HG03039 (cell line): ENCODE measurements at regions not wholly inside any gene's neighbourhood (a gene's known extent, or its start where the extent isn't known, plus 50 kb on each side); places are given as distances from the start of the nearest gene placed in this dataset.
"Not testable (repeated sequence)": the region's sequence is repeated elsewhere in the genome, so short reads cannot be mapped to it uniquely, and the experiment has no call there.

Experiments used
- ATAC-seq: cut with Tn5 transposase; IDR thresholded peaks from one replicate; pipeline ENCODE4 v1.9.1; 2021; ENCODE audit warnings: mild to moderate bottlenecking, moderate library complexity; ENCODE audit not compliant: unreplicated experiment

DNA sequence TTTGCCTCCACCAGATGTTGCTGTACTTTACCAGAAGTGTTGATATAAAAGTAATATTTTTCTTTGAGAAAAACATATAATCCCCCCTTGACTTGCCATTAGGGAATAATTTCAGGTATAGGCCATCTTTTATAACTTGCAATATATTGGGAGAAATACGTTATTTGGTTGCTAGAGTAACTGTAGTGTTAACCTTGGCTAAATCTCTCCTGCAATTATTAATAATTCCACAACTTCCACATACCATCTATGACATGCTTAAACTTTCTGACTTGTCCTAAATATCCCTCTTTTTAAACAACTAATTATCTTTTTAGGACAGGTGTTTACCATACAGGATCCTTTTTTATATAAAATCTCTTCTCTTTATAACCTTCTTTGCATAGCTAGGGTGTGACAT is 1048.2 kb downstream of the SLC16A7 start:
- no peak for ATAC-seq

DNA sequence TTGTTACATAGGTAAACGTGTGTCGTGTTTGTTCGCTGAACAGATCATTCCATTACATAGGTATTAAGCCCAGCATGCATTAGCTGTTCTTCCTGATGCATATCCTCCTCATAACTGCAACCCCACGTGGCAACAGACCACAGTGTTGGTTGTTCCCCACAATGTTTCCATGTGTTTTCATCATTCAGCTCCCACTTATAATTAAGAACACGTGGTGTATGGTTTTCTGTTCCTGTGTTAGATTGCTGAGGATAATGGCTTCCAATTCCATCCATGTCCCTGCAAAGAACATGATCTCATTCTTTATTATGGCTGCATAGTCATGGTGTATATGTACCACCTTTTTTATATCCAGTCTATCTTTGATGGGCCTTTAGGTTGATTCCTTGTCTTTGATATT is 1071.1 kb downstream of the SLC16A7 start:
- ATAC-seq: no peak

DNA sequence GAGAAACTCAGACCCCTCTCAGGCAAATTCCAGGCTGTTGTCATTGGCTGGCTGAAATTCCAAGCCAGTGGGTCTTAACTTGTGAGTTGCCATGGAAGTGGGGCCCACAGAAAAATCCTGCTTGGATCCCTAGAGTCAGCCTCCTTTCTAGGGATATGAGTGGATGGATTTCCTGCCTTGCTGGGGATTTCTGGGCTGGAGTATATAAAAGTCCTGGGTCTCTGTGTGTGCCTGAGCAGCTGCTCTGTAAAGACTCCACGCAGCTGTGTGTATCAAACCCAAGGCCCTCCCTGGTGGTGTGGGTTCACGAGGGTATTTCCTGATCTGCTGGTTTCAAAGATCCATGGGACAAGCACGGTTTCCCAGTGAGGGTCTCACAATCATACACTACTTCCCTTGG is 1077.1 kb downstream of the SLC16A7 start:
- no peak for ATAC-seq

DNA sequence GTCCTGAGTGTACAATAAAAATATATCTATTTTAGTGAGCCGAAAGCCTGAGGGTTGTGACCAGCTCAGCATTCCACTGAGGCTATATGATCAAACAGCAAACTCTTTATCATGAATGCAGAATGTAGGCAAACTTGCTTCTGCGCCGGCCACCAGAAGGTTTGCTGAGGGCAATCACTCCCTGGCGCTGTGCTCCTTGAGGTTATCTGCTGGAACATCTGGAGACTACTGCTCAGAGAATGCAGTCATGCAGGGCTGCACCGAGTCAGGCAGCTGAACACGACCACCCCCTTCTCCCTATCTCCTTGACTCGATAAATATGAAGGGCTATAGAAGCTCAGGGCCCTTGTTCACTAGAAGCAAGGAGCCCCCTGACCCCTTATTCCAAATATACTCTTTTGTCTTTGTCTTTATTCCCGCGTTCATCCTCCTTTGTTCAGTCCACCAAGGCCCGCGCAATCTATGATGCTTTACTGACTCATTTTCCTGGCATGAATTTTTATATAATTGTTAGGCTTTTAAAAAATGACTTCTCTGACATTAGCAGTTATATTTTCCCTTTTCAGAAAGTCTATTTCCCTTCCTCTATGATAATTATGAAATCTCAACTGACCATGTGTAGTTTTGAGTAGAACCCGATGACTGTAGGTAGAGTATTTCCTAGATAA is 1089.3 kb downstream of the SLC16A7 start:
- ATAC-seq: no peak

DNA sequence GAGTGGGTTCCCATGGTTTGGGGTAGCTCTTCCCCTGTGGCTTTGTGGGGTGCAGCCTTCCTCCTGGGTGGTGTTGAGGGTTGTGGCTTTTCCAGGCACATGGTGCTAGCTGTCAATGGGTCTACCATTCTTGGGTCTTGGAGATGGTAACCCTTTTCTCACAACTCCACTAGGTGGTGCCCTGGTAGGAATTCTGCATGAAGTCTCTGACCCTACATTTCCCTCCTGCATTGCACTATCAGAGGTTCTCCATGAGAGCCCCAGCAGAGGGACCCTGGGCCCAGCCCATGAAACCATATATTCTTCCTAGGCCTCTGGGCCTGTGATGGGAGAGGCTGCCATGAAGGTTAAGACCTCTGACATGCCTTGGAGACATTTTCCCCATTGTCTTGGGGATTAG is 1093.3 kb downstream of the SLC16A7 start:
- ATAC-seq: no peak

- no peak for ATAC-seq
Measured at GRCh38 chr12:60693019-60693626, 1097.3 kb downstream of the SLC16A7 start.

DNA sequence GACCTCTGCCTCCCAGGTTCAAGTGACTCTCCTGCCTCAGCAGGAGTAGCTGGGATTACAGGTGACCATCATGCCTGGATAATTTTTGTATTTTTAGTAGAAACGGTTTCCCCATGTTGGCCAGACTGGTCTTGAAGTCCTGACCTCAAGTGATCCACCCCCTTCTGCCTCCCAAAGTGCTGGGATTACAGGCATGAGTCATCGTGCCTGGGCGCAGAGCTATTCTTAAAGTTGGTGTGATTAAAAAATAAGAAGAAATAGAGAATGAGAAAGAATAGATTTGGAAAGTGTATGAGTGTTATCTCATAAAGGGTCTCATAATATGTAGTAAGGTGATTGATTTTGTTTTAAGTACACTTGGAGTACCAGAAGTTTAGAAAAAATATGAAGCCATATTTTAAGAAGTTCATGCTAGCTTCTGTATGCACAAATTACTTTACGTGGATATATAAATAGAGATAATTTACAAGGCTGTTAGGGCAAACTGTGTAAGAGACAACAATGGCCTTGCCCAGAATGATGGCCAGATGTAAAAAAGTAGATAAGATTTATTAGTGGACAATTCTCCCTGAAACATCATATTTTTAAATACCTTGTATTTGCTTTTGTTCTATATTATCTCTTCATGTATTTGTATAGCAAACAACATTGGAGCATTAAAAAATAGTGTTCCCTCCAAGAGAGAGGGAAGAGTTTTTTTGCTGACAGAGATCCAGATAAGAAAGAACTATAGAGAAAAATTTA is 1108.5 kb downstream of the SLC16A7 start:
- ATAC-seq: no peak

DNA sequence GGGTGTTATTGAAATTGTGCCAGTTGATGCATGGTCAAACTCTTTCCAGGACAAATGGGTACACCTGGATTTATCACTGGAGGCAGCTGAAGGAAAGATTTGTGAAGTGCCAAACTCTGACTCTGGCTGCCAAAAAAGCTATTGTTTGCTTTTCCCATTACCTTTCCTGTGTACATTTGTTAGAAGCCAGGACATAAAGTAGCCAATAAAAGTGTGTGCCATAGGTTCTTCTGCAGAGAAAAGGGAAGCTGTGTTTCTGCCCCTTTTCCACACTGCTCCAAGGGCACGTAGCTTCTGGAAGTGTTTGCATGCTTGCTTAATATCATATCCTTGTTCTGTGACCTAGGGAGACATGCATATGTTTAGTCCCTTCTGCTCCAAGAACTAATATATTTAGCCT is 1114.4 kb downstream of the SLC16A7 start:
- no peak for ATAC-seq

DNA sequence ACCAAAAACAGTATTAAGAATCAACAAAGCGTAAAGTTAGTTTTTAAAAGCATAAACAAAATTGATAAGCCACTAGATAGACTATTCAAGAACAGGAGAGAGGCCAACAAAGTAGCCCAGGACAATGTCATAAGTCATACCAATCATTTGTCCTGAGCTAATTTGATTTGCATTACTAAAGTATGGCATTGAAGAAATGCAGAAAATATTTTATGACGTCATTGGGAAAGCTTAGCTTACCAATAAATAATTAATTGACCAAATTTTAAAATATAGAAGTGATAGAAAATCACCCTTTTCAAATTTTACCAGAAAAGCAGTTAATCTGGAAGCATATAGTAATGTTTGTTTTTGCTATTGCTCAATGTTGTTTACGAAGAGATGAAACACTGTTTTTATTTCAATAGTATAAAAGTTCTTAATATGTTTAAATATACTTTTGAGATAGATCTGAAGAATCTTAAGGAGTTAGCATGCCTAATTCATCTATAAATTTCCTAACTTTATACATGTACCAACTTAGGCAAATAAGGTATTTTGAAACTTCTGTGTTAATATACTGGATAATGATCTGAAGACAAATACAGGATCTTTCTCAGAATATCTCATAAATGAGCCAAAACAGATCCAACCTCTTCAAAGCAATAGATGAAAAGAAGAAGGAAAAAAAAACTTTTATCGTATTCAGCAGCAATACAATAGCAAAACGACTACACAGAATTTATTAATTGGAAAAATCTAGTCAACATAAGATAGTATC is 1118.5 kb downstream of the SLC16A7 start:
- ATAC-seq: no peak

- ATAC-seq: no peak
Measured at GRCh38 chr12:60724475-60724874, 1128.6 kb downstream of the SLC16A7 start.

DNA sequence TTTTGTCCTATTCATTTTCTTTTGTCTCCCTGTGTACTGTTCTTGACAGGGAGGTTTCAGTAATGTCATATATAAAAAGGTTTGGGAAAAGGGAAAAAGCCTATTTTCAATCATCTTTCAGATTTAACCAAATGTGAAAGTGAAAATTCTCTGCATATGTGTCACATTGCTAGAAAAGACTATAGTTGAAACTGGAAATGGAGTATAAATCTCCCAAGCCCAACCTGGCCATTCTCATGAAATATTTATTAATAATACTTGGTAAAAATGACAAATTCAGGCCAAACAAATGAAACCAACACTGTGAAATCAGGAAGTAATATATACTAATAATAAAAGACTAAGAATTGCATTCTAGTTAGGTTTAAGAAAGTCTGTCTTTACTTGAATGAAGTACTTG is 1129.2 kb downstream of the SLC16A7 start:
- ATAC-seq: no peak

- no peak for ATAC-seq
Measured at GRCh38 chr12:60752589-60752988, 1156.8 kb downstream of the SLC16A7 start.

DNA sequence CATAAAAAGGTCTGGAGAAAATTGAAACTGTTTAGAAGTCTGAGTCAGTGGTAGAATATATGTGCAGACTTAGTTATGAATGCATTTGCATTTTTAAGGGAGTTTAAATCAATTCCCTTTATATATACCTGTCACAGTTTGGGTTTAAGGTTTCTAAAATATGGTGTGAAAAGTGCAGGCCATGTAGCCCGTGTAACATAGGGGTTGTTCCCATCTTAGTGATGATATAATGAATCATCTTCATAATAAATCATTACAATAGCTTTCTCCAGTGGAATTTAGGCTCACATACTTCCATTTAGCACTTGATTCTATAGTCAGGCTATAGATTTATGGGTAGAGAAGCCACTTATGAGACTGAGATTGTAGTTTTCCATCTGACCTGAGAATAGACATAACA is 1162.4 kb downstream of the SLC16A7 start:
- no peak for ATAC-seq

GRCh38 chr12:60760965-60761364 is 1165.1 kb downstream of the SLC16A7 start:
- no peak for ATAC-seq

DNA sequence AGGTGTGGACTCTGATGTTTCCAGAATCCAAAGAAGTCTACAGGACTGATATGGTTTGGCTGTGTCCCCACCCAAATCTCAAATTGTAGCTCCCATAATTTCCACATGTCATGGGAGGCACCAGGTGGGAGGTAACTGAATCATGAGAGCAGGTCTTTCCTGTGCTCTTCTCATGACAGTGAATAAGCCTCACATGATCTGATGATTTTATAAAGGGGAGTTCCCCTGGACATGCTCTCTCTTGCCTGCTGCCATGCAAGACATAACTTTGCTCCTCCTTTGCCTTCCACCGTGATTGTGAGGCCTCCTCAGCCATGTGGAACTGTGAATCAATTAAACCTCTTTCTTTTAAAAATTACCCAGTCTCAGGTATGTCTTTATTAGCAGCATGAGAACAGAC is 1205.3 kb downstream of the SLC16A7 start:
- not testable (repeated sequence) for ATAC-seq

GRCh38 chr12:60803147-60803546 is 1207.3 kb downstream of the SLC16A7 start:
- no peak for ATAC-seq

DNA sequence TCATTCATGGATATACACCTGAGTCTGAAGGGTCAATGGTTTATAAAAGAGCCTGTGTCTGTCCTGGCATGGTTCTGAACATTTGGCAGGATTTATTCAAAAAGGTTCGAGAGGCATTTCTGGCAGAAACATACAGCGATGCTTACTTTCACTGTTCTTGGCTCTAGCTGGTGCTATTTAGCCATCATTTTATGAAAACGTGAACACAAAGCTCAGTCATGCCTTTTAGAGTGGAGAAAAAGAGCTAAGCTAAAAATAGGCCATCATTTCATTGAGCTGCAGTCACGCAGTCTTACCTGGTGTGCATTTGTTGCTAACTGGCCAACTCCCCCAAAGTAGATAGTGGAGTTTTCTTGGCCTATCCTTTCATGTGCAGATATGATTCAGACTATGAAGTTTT is 1209.5 kb downstream of the SLC16A7 start:
- ATAC-seq: no peak

DNA sequence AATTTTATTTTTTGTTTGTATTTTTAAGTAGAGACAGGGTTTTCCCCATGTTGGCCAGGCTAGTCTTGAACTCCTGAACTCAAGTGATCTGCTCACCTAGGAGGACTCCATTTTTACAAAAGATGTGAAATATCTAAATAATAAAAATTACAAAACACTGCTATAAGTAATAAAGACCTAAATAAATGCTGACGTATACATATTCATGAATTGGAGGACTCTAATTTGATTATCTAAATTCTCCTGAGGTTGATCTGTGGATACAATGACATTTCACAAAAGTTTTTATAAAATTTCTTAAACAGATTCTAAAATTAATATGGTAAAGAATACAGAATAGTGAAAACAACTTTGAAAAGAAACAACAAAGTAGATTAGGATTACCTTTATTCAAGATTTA is 1224.0 kb downstream of the SLC16A7 start:
- no peak for ATAC-seq

DNA sequence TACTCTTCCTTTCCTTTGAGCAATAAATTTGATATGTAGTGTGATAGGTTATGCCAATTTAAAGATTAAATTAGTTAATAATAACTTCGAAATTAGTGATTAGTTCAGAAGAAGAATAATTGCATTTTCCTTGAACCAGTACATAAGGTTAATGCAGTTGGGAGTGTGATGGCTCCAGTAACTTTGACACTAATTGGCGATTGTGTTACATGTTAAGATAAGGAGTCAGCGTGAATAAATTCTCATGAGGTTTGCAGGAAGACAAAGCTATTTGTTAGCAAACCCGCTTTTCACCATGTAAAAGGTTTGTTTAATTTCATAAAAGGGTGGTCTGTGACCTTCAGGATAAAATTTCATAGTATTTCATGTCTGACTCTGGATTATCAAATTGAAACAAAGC is 1226.8 kb downstream of the SLC16A7 start:
- no peak for ATAC-seq

- ATAC-seq: no peak
Measured at GRCh38 chr12:60830381-60830780, 1234.6 kb downstream of the SLC16A7 start.

DNA sequence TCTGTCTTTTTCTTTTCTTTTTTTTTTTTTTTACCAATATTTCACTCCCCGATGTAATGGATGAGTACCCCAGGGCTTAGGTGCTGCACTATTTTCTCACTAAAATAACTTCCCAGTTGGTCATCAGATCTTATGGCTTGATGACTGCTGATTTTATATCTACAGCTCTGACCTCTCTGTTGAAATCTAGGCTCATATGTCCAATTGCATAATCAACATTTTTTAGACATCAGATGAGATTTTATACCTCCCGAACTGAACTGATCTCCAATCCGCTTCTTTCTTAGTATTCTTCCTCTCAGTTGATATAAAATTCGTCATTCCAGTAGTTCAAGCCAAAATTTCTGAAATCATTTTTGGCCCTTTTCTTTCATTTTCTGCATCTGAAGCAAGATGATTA is 1236.5 kb downstream of the SLC16A7 start:
- ATAC-seq: no peak

DNA sequence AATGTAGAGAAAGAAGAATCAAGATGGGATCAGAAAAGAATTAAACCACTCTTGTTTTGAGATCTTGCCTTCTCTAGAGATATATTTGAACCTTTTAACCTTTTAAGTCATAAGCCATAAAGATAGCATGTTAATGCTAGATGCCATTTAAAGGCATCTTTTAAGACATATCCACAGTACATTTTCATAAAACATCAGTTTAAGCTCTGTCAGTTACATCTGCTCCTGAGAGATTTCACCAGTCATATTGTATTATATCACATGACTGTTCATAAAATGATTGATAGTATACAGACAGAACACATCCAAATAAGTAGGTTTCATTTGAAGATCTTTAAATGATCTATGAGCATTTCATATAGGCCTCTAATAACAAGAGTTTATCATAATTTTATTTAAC is 1238.5 kb downstream of the SLC16A7 start:
- no peak for ATAC-seq
